Neural progenitor cell (in vitro differentiated cells): ENCODE measurements at regions not wholly inside any gene's neighbourhood (a gene's known extent, or its start where the extent isn't known, plus 50 kb on each side); places are given as distances from the start of the nearest gene placed in this dataset.

Experiments
- DNase-seq: peaks from one replicate; pipeline ENCODE4 v3.0.0-alpha.2; 2016; ENCODE audit warnings: low spot score
- H2AFZ ChIP-seq: fragments of 200-600 bp; sonication (generic); replicated peaks from 2 replicates; pipeline ENCODE4 v1.6.1; 2016; ENCODE audit warnings: antibody characterized with exemption
- H3F3A ChIP-seq: fragments of 200-600 bp; sonication (generic); 2 replicates; pipeline ENCODE4 v1.6.1; 2016; ENCODE audit warnings: antibody characterized with exemption, low read depth
- H3K27ac ChIP-seq: fragments of 200-600 bp; sonication (generic); 2 replicates; pipeline ENCODE4 v1.5.1; 2016; ENCODE audit warnings: mild to moderate bottlenecking
- H3K27me3 ChIP-seq: fragments of 200-600 bp; sonication (generic); 2 replicates; pipeline ENCODE4 v1.6.1; 2016; ENCODE audit warnings: mild to moderate bottlenecking, moderate library complexity
- H3K36me3 ChIP-seq: fragments of 200-600 bp; sonication (generic); 2 replicates; pipeline ENCODE4 v1.5.1; 2016
- H3K4me1 ChIP-seq: fragments of 200-600 bp; sonication (generic); 2 replicates; pipeline ENCODE4 v1.6.1; 2016; ENCODE audit warnings: mixed run types
- H3K4me2 ChIP-seq: fragments of 200-600 bp; sonication (generic); 2 replicates; pipeline ENCODE4 v1.6.1; 2016
- H3K4me3 ChIP-seq: fragments of 200-600 bp; sonication (generic); 2 replicates; pipeline ENCODE4 v1.5.1; 2016
- H3K79me2 ChIP-seq: fragments of 200-600 bp; sonication (generic); 2 replicates; pipeline ENCODE4 v1.6.1; 2016; ENCODE audit warnings: low read depth
- H3K9ac ChIP-seq: fragments of 200-600 bp; sonication (generic); 2 replicates; pipeline ENCODE4 v1.6.1; 2016
- H3K9me3 ChIP-seq: fragments of 200-600 bp; sonication (generic); 2 replicates; pipeline ENCODE4 v1.5.1; 2016; ENCODE audit warnings: low read depth
- H4K20me1 ChIP-seq: fragments of 200-600 bp; sonication (generic); 2 replicates; pipeline ENCODE4 v1.6.1; 2016; ENCODE audit warnings: low read depth
- H3K27ac Mint-ChIP-seq: 3 replicates; pipeline ENCODE4 v1.8.0; 2021; ENCODE audit warnings: mixed read lengths
- H3K27me3 Mint-ChIP-seq: 2 replicates; pipeline ENCODE4 v1.8.0; 2022; ENCODE audit warnings: low read depth, mild to moderate bottlenecking, inconsistent platforms, moderate library complexity, mixed read lengths; ENCODE audit not compliant: insufficient read depth
- H3K36me3 Mint-ChIP-seq: 3 replicates; pipeline ENCODE4 v1.8.0; 2021; ENCODE audit warnings: mixed read lengths
- H3K4me1 Mint-ChIP-seq: 3 replicates; pipeline ENCODE4 v1.8.0; 2021; ENCODE audit warnings: mixed read lengths
- H3K4me3 Mint-ChIP-seq: 3 replicates; pipeline ENCODE4 v1.8.0; 2021; ENCODE audit warnings: mild to moderate bottlenecking, moderate library complexity, mixed read lengths
- H3K9me3 Mint-ChIP-seq: 3 replicates; pipeline ENCODE4 v1.8.0; 2020; ENCODE audit warnings: mixed read lengths
- CTCF ChIP-seq: fragments of 200-600 bp; sonication (generic); IDR thresholded peaks from 2 replicates; pipeline ENCODE4 v1.5.1; 2017; ENCODE audit warnings: antibody characterized with exemption, mild to moderate bottlenecking
- EZH2 ChIP-seq: fragments of 200-600 bp; sonication (generic); IDR thresholded peaks from 2 replicates; pipeline ENCODE4 v1.6.1; 2017; ENCODE audit warnings: antibody characterized with exemption, mild to moderate bottlenecking, moderate library complexity
- EZH2phosphoT487 ChIP-seq: fragments of 200-600 bp; sonication (generic); IDR thresholded peaks from 2 replicates; pipeline ENCODE4 v1.6.1; 2017; ENCODE audit warnings: antibody characterized with exemption

GRCh38 chr2:216274194-216274840, 98.0 kb downstream of the MARCHF4 start:
- Histone ChIP-seq H3K79me2 (no peaks in the 10 kb centered on the region), H3K27ac (no peak overlapping the region), H3K9ac (no peak overlapping the region), H3K36me3 (no peaks in the 10 kb centered on the region), H3K4me2 (no peak overlapping the region), H4K20me1 (no peaks in the 10 kb centered on the region), H3K4me1 (peaks cover 2% of the 10 kb centered on the region), H3F3A (no peaks in the 10 kb centered on the region), H3K9me3 (no peaks in the 10 kb centered on the region), H2AFZ (no peak overlapping the region), H3K4me3 (no peak overlapping the region), H3K27me3 (no peaks in the 10 kb centered on the region)
- Mint-ChIP-seq H3K4me3 (no peak overlapping the region), H3K36me3 (no peaks in the 10 kb centered on the region), H3K27me3 (no peaks in the 10 kb centered on the region), H3K27ac (no peak overlapping the region), H3K4me1 (peaks cover 9% of the 10 kb centered on the region), H3K9me3 (no peaks in the 10 kb centered on the region)
- no peak for TF ChIP-seq EZH2phosphoT487
- no peak for TF ChIP-seq CTCF
- no peak for TF ChIP-seq EZH2
- no peak for DNase-seq

- no peaks in the 10 kb centered on the region for H3K9me3 ChIP-seq
- H3K27me3 ChIP-seq = no peaks in the 10 kb centered on the region
- Mint-ChIP-seq H3K4me1 (no peaks in the 10 kb centered on the region), H3K27ac (no peak overlapping the region), H3K9me3 (no peaks in the 10 kb centered on the region), H3K36me3 (no peaks in the 10 kb centered on the region), H3K4me3 (no peak overlapping the region), H3K27me3 (peaks cover 4% of the 10 kb centered on the region)
- no peak overlapping the region for H3K4me3 ChIP-seq
- H3K9ac ChIP-seq = no peak overlapping the region
- no peak for DNase-seq
- H3K36me3 ChIP-seq = no peaks in the 10 kb centered on the region
- H3F3A ChIP-seq = no peaks in the 10 kb centered on the region
- H4K20me1 ChIP-seq = no peaks in the 10 kb centered on the region
- H2AFZ ChIP-seq = no peak overlapping the region
- H3K27ac ChIP-seq = no peak overlapping the region
- TF ChIP-seq CTCF (no peak), EZH2 (no peak), EZH2phosphoT487 (no peak)
- no peaks in the 10 kb centered on the region for H3K79me2 ChIP-seq
- H3K4me1 ChIP-seq = no peaks in the 10 kb centered on the region
- no peak overlapping the region for H3K4me2 ChIP-seq
Measured at GRCh38 chr2:216261042-216261537, 111.2 kb downstream of the MARCHF4 start.

GRCh38 chr2:216260629-216261028, 111.7 kb downstream of the MARCHF4 start:
- Histone ChIP-seq H3K4me1 (no peaks in the 10 kb centered on the region), H4K20me1 (no peaks in the 10 kb centered on the region), H3K4me3 (no peak overlapping the region), H3K79me2 (no peaks in the 10 kb centered on the region), H2AFZ (no peak overlapping the region), H3K4me2 (no peak overlapping the region), H3K27me3 (no peaks in the 10 kb centered on the region), H3K36me3 (no peaks in the 10 kb centered on the region), H3F3A (no peaks in the 10 kb centered on the region), H3K9ac (no peak overlapping the region), H3K27ac (no peak overlapping the region), H3K9me3 (no peaks in the 10 kb centered on the region)
- no peaks in the 10 kb centered on the region for H3K9me3 Mint-ChIP-seq
- DNase-seq = no peak
- no peaks in the 10 kb centered on the region for H3K4me1 Mint-ChIP-seq
- no peaks in the 10 kb centered on the region for H3K36me3 Mint-ChIP-seq
- H3K4me3 Mint-ChIP-seq = no peak overlapping the region
- H3K27me3 Mint-ChIP-seq = peaks cover 4% of the 10 kb centered on the region
- no peak overlapping the region for H3K27ac Mint-ChIP-seq
- no peak for TF ChIP-seq CTCF
- no peak for TF ChIP-seq EZH2
- TF ChIP-seq EZH2phosphoT487 = no peak
